Lower leg skin (tissue), 4 donors: ENCODE measurements at regions not wholly inside any gene's neighbourhood (a gene's known extent, or its start where the extent isn't known, plus 50 kb on each side); places are given as distances from the start of the nearest gene placed in this dataset.

Experiments
- DNase-seq, 2 donors: peaks; one replicate each; pipeline ENCODE4 v3.0.0-alpha.2; 2019; ENCODE audit warnings: low spot score in 2 of 2
- H3K4me3 ChIP-seq: fragments of 200-600 bp; sonication (generic); 2 replicates; pipeline ENCODE4 v1.5.1; 2017; ENCODE audit warnings: mild to moderate bottlenecking, low read depth; ENCODE audit not compliant: poor library complexity, severe bottlenecking
- CTCF ChIP-seq, 3 donors: fragments of 450-650 bp; IDR thresholded peaks; one replicate each; pipeline ENCODE4 v1.5.1; 2016; ENCODE audit warnings: antibody characterized with exemption in 3 of 3, mild to moderate bottlenecking in 3 of 3, moderate library complexity in 2 of 3
- POLR2A ChIP-seq, 2 donors: fragments of 450-650 bp; IDR thresholded peaks; one replicate each; pipeline ENCODE4 v1.6.1; 2016 to 2017; ENCODE audit warnings: antibody characterized with exemption in 2 of 2, mild to moderate bottlenecking in 1 of 2, moderate library complexity in 1 of 2
- WGBS, 2 donors: methylation state at CpG; one replicate each; pipeline ENCODE4 v1.1.5; 2018; 5-methylcytosine and 5-hydroxymethylcytosine counted together
- intact Hi-C: fragments of 100-400 bp; cut with DNase I; formaldehyde crosslinking; loops from one replicate; pipeline ENCODE4 v1.15.0; 2023; ENCODE audit warnings: low total_unique reads

- no peak for DNase-seq
- 70 to 72% methylated on average over 5 of the region's 5 CpGs for WGBS, 2 donors
- intact Hi-C loops: no loop called here
Observed at GRCh38 chr3:72086042-72086742, 301.2 kb upstream of the PROK2 start.

GRCh38 chr3:72085036-72085435, 300.1 kb upstream of the PROK2 start:
- DNase-seq: no peak
- TF ChIP-seq POLR2A (IDR thresholded peaks at IDR 0.05) (no peak), CTCF (IDR thresholded peaks at IDR 0.05) (no peak)
- no peak overlapping the region for H3K4me3 ChIP-seq
- intact Hi-C loops: no loop called here
- 51 to 74% methylated on average over 5 to 6 of the region's 6 CpGs for WGBS, 2 donors

More at GRCh38 chr3:72086042-72086742, 301.2 kb upstream of the PROK2 start:
- TF ChIP-seq POLR2A (IDR thresholded peaks at IDR 0.05): no peak
- TF ChIP-seq CTCF (IDR thresholded peaks at IDR 0.05): no peak
- no peak overlapping the region for H3K4me3 ChIP-seq

- WGBS, 2 donors: 68 to 79% methylated on average over 10 of the region's 10 CpGs
- intact Hi-C loops: no loop called here
- H3K4me3 ChIP-seq: no peak overlapping the region
- no peak for DNase-seq
- TF ChIP-seq CTCF (IDR thresholded peaks at IDR 0.05): no peak
- TF ChIP-seq POLR2A (IDR thresholded peaks at IDR 0.05): no peak
Observed at GRCh38 chr3:72082776-72083462, 298.0 kb upstream of the PROK2 start.

- no peak for TF ChIP-seq CTCF (IDR thresholded peaks at IDR 0.05)
- no peak for TF ChIP-seq POLR2A (IDR thresholded peaks at IDR 0.05)
- H3K4me3 ChIP-seq: no peak overlapping the region
- intact Hi-C loops: no loop called here
- 59 to 70% methylated on average over 8 of the region's 8 CpGs for WGBS, 2 donors
- DNase-seq: peak in 1 of 2 donors; percentile 35
Observed at GRCh38 chr3:72082186-72082715, 297.3 kb upstream of the PROK2 start.

- no peak overlapping the region for H3K4me3 ChIP-seq
- no peak for TF ChIP-seq POLR2A (IDR thresholded peaks at IDR 0.05)
- TF ChIP-seq CTCF (IDR thresholded peaks at IDR 0.05): no peak
- no peak for DNase-seq
- WGBS, 2 donors: 87 to 89% methylated on average over 6 of the region's 6 CpGs
- intact Hi-C loops: no loop called here
Observed at GRCh38 chr3:72081471-72082185, 296.7 kb upstream of the PROK2 start.
